Hematopoietic multipotent progenitor cell (in vitro differentiated cells): ENCODE measurements at regions not wholly inside any gene's neighbourhood (a gene's known extent, or its start where the extent isn't known, plus 50 kb on each side); places are given as distances from the start of the nearest gene placed in this dataset.
"Not testable (repeated sequence)": the region's sequence is repeated elsewhere in the genome, so short reads cannot be mapped to it uniquely, and the experiment has no call there.

ENCODE experiments used
- DNase-seq, 3 donors: peaks; one replicate each; pipeline ENCODE4 v3.0.0-alpha.2; 2011 to 2015; ENCODE audit warnings: low read depth in 2 of 3, low spot score in 2 of 3

DNA sequence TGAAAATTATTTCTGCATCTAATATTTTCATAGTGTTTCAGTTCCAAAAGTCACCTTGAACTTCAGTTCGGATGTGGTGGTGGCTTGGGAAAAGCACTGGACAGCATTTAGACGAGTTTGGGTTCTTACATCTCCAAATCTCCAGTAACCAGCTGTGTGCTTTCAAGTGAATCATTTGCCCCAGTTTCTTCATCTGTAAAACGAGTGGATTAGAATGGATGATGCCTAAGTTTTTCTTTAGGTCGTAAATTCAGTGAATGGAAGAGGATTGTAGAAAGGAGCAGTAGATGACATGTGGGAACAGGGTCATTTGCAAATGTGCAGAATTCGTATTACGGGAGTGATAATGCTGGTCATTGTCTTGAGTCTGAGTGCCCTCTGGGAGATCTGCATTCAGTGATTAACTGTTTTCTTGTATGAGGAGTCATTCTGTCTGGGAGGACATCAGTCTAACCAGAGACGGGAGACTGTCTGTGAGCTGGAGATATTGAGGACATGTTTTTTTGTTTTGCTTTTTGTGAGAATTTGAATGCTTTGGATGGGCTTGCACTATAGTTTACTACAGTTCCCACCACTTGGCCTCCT, 641.6 kb upstream of the TBL1XR1 start:
- DNase-seq: no peak

DNA sequence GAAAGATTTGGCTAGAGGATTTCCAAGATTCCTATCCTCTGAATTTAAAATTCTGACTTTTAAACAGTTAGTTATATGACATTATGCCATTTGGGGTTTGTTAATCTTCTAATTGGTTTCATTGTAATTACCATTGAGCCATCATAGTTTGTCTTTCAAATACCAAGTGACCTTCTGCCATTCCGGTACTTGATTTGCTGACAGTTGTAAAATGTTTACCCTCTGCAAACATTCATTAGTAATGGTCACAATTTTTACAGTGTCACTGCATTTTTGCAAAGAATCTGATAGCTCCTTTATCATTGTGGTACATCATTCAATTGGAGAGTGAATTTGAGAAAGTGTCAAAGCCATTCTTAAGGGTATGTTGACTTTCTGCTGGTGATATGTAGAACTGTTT, 645.0 kb upstream of the TBL1XR1 start:
- no peak for DNase-seq

DNA sequence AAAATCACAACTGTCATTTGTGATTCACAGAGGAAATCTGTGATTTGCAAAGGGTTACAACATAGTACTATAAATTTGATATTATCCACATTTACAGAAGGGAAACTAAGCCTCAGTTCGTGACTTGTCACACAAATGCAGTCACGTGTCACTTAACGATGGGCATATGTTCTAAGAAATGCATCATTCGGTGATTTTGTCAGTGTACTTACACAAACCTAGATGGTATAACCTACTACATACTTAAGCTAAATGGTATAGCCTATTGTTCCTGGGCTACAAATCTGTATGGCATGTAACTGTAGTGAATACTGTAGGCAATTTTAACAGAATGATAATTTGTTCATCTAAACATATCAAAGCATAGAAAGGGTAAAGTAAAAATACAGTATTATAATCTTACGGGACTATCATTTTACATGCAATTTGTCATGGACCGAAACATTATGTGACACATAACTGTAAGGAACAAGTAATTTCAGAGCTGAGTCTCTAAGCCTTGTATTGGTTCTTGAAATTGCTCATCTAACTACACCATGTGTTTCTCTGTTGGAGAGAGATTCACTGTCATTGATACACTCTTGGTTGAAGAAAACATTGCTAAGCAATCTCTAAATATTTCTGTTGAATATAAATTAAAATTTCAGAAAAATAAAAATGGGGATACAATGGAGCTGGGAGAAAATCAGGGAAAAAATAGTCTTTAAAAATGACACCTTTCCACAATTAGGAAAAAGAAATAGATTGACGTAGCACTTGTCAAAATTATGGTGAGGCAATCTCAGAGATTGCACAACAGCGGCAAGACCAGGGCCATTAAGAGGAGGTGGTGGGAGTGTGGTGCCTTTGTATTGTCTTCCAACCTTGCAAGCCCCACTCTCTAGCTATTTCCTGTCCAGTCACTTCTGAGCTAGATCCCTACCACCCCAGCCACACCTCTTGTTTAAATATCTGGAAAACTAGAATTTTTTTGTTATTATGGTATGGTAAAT, 645.8 kb upstream of the TBL1XR1 start:
- no peak for DNase-seq

DNA sequence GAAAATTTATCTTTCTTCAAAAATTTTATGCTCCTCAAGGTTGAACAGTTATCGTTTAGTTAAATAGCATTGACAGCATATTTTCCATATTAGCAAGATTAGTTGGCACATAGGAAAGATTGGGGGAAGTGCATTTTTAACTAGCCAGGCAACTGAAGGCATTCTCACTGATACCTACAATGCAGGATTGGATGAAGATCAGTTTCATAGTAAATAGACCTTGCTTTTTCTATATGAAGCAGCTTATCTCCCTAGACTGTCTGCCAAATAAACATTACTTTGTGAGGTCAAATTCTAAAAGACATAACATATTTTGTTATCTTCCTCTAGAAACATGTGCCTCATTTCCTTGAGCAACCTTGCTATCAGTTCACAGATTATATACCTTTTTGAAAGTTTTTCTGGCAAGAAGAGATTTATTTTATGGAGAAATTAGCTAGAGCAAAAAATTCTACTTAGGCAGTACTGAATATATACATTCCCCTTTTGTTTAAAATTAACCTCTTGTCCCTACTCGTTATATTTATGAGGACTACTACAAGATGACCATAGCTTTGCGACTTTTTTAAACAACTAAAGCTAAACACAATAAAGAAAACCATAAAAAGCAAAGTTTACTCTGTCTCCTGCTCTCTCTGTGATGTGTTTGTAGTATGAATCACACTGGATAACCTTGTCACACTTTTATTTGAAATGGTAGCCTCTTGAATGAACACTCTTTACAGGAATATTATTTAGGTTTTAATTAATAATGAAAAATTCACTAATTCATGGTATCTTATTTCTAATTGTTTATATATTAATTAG, 654.9 kb upstream of the TBL1XR1 start:
- no peak for DNase-seq

DNA sequence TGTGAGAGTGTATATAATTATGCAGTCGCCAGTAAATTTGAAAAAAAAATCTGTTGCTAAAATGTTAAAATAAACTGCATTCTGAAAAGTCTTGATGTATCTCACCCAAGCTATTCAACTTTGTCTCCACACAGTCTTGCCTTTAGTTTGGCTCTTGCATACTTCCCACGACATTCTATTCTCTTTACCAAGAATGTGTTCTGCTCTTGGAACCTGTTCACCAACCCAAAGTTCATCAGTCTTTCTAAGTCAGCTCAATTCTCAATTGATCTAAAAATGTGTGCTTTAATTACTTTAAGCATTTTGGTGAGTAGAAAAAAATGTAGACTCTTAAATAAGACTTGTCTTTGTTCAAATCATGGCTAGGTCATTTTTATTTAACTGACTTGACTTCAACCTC, 657.7 kb upstream of the TBL1XR1 start:
- DNase-seq: no peak

DNA sequence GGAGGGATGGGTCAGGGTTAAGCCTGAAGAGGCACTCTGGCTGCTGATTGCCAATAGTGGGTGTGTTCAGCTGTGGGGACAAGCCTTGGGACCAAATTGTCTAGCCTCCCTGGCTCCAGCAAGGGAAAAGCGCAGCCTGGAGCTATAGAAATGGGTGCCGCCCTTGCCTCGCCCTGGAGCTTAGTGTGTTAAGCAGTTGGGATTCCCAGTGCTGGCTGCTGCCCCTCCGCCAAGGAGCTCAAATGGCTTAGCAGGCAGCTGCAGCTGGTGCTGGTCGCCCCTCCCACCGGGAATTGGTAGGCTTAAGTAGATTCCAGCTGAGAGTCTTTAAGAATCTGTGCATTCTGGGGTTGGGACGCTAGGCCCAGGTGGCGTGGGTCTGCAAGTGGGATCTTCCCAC, 662.9 kb upstream of the TBL1XR1 start:
- DNase-seq: no peak

DNA sequence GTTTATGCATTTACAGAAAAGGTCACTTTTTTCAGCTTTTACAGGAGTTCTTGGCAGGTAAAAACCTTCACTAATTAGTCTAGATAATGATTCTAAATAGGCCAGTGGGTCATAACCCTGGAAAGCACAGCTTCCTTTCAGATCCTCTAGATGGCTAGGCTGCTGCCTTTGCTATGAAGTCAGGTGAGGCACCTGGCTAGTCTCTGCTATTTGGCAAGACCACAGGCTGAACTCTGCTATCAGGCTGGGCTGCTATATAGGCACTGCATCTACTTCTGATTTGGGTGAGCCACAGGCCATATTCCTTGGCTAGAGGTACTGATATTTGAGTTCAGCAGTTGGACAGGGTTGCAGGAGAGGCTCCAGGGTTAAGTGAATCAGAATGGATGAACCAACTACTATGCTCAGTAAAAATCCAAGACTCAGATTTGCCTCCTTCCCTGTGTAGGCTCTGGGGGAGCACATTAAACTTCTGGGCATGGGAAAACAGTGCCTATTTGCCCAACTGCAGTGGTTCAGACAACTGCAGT, 665.7 kb upstream of the TBL1XR1 start:
- DNase-seq: no peak

DNA sequence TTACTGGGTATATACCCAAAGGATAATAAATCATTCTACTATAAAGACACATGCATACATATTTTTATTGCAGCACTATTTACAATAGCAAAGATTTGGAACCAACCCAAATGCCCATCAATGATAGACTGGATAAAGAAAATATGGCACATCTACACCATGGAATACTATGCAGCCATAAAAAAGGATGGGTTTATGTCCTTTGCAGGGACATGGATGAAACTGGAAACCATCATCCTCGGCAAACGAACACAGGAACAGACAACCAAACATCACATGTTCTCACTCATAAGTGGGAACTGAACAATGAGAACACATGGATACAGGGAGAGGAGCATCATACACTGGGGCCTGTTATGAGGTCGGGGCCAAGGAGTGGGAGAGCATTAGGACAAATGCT, 665.0 kb upstream of the KCNMB2 start:
- not testable (repeated sequence) for DNase-seq

DNA sequence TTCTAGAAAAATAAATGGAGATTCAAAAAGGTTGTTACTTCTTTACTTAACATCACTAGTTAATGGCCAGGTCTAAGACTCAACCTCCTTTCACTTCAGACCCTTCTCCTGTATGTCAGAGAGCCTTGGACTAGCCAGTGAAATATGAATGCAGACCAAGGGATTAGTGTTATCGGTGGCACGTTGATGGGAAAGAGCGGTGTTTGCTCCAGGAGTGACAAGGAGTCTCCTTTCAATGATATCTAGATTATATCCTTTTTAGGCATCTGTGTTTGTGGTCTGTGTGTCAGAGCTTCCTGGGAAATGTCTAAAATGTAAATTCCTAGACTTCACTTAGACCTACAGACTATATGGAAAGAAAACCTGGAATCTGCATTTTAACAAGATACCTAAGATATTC, 658.0 kb upstream of the KCNMB2 start:
- no peak for DNase-seq

DNA sequence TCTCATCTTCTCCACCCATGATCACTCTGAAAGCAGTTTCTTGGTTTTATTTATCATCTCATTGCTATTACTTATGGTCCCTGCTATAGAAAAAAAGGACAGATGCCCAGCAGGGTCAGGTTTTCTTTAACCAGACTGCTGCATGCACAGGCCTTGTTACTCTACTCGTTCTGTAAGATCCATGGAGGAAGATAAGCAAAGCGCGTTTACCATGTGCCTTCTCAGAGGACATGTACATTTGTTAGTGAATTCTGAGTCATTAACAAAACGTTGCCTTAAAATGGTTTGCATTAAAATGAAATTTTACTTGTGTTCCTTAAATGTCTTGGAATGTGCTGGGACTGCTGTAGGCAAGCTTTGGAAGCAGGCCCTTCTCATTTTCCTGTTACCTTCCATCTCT, 657.3 kb upstream of the KCNMB2 start:
- DNase-seq: no peak

DNA sequence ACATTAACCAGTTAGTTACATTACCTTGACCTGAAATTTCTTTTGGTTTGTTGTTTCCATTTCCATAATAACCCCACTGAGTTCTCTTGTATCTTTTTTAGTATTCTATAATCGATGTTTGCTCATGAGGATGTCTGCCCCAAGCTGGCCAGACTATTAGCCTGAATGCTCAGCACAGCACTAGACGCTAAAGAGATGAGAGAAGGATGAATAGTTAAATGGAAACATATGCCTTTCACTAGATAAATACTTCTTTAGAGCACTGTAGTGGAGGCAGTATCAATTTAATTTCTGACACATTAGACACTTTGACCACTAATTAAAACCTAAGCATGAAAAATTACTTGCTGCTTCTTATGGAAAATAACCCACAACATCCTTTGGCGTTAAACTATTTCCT, 654.9 kb upstream of the KCNMB2 start:
- DNase-seq: no peak

DNA sequence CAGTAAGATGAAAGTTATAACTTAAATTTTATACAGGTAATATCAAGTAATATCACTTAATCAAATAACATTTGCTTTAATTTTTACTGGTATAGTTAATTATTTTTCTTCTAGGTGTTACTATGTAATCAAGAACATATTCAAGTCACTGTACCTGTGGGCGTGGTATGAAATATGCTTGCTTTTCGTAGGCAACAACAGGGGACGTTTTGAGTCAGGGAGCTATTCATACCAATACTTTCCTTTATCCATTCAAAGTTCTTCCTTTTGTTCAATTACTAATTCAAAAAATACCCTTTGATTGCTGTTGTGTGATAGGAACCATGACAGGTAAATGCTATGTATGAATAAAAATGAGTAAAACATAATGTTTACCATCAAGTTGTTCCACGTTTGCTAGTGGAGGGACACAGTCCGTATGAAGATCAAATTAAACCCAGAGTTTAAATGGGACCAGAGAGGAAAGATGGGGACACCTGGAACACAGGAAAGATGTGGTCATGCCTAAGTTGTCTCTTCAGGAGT, 654.0 kb upstream of the KCNMB2 start:
- DNase-seq: no peak

DNA sequence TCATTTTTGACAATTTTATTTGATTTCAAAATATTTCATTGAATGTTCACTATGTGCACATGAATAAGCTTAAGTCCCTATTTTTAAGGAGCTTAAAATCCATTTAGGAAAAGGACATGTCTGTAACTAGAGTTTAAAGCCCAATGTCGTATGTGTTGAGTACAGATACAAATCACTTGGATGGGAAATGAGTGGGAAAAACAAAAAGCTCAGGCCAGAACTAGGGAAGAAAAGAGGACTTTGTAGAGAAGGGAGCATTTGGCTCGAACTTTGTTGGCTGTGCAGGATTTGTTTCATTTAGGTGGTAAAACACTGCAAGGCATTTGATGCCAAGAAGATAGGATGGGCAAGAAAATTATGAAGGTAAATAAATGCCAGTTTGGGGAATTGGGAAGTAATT, 653.1 kb upstream of the KCNMB2 start:
- no peak for DNase-seq

DNA sequence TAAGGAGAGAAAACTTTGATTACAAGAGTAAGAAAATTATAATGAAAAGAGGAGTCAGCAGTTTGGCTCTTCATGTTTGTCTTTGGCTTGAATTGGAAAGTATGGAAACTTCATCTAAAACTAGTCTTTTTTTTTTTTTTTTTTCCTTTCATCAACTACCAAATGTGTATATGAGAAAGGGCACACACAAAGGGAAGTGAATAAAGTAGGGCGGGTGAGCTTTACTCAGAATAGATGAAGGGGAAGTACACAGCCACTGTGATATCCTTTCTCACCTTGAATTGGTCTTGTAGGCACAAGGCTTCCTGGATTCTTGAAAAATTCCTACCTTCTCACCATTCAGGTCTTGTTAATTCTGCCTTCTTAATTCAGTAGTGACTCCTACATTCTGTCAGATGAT, 652.3 kb upstream of the KCNMB2 start:
- peak in 1 of 3 donors; percentile 44 for DNase-seq

DNA sequence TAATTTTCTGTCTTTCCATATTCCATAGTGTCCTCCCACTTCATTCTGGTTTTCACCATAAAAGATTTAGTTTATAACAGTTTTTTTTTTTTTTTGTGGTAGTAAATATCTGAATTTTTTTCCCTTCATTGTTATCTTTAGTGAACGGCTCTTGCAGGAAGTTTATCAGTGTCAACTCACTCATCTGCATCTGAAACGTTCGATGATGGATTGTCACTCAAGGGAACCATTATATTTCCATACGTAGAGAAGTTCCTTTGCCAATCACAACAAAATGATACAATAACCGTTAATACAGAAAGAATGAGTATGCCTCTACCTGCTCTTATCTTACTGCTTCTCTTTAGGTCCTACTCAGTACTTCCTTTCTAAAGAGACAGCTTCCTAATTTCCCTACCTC, 651.2 kb upstream of the KCNMB2 start:
- DNase-seq: no peak

DNA sequence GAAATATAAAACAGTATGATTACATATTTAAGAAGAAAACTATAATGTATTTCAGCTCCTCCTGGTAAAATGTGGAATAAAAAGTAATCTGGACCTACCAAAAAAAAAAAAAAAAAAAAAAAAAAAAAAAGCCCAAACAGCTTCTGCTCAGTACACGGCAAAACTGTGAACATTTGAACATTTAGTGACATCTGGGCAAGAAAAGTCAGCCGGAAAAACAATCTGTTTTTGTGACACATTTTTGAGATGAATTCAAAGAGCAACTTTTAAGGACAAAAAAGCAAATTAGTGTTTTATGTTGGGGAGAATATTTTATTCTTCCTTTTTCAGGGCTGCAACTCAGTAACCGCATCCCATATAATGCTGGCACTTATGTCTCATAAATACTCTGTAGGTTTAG, 649.7 kb upstream of the KCNMB2 start:
- DNase-seq: no peak

DNA sequence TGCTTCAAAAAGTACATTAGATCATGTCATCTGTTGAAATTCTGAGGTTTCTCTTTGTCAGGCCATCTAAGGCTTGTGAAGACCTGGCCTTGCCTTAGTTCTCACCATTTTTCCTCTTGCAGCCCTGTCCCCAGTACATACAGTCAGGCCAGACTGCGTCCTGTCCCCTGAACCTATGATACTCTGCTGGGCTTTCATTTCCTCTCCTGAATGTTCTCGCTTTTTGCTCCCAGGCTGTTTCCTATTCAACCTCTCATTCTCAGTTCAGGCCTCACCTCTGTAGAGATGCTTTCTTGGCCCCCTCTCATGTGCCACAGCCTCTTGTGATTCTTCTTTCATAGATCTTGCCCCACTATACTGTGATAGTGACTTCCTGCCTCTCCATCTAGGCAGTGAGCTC, 648.8 kb upstream of the KCNMB2 start:
- DNase-seq: no peak

DNA sequence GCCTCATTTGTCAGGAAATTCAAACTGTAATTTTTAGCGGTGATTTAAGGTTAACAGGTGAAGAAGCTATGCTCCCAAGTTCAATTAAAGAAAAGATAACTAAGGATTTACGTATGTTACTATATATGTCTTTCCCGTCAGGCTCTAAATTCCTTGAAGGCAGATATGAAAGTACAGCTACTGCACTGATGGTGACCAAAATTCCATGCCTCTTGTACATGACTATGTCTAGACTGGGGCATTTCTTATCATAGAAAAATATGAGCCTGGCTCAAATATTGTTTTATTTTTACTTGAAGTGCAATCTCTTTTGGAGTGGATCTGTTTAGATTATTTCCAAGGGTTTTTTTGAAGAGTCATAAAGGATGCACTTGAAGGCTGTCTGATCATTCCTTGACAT, 647.1 kb upstream of the KCNMB2 start:
- no peak for DNase-seq

DNA sequence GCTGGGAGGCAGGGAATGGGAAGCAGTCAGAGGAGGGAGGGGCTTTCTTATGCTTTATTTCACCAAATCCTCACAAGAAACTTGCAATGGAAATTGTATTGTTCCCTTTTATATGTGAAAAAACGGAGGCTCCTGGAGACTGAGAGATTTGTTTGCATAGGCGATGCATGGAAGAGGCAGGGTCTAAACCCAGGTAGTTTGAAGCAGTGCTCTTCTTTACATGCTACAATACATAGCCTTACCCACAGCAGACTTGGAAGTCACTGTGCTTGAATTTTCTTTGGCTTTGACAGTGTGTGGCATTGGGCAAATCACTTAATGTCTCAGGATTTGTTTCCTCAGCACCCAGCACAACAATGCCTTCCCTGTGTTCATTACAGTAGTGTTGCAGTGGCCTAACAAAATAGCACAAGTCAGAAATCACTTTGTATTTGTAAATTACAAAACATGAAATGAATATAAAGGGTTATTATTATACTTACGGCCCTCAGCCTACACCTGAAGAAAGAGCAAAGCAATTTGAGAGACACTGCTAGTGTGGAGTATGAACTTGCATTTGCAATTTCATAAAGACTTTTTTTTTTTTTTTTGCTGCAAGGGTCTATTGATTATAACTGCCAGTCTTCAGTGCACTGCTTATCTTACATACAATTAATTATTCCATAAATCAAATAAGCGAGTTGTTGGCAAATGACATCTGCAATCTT, 646.4 kb upstream of the KCNMB2 start:
- no peak for DNase-seq

DNA sequence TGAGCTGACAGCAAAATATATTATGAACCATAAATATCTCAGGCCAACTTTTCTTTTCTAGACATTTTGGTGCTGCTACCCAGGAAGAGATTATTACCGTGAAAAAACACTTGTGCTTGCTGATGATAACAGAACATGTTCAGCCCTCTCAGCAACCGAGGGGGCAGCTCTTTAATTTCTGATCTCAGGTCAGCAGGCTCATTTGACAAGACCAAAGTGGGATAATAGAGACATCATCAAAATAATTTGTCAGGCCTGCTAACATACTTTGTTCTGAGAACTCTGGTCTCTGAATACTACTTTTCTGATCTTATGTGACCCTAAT, 645.9 kb upstream of the KCNMB2 start:
- DNase-seq: peak in 1 of 3 donors; percentile 10
